ENCODE measurements at regions not wholly inside any gene's neighbourhood (a gene's known extent, or its start where the extent isn't known, plus 50 kb on each side); places are given as distances from the start of the nearest gene placed in this dataset.

DNA sequence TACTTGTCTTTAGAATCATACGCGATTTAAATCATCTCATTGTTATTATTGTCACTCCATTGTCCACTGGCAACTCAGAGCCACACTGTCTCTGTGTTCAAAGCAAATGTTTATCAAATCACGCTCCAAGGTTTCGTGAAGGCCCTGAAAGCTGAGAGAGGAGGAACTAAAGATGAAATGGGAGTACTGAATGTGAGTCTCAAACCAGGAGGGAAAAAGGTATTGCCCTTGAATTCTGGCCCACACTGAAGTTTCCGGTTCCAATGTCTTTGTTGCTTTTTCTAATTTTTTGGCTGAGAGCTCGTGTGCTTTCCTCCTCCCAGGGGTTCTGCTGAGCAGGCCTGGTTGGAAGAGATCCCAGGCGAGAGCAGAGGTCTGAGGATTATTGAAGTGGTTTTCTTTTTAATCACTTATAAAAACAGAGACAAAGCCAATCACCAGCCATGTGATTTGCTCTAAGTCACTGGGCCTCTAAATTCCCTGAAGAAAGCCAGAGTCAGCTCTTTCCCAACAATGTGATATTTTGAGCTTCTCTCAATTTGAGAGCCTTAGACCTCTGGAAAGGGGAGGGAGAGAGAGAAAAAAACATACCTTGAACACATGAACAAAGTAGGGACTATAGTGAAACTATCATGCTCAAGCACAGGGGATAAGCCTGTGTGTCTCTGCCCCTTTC is 420.8 kb upstream of the GRAMD2B start:
- TF ChIP-seq CTCF (IDR thresholded peaks at IDR 0.05) (no peak), POLR2A (IDR thresholded peaks at IDR 0.05) (peak in 1 of 2 donors; percentile 6)
- Histone ChIP-seq H3K36me3 (replicated peaks in 1 of 2) (no peaks in the 10 kb centered on the region), H3K27ac (peak overlapping the region in 4 of 5 donors; percentile 23 to 64 (median 34)), H3K27me3 (no peaks in the 10 kb centered on the region), H3K9me3 (replicated peaks in 1 of 3) (no peaks in the 10 kb centered on the region), H3K4me1 (replicated peaks in 1 of 2) (peaks cover 0 to 6% of the 10 kb centered on the region in 2 donors), H3K4me3 (no peak overlapping the region)
- DNase-seq = peak; percentile 29 to 82 (median 59)
- intact Hi-C loops (cut with DNase I) = no loop called here
- 24 to 48% (median 31%) methylated on average over 7 of the region's 7 CpGs for WGBS, 4 donors

GRCh38 chr5:126003309-126003708 is 419.9 kb upstream of the GRAMD2B start:
- no peaks in the 10 kb centered on the region for H3K9me3 ChIP-seq (replicated peaks in 1 of 3)
- H3K27me3 ChIP-seq = no peaks in the 10 kb centered on the region
- DNase-seq = peak in 4 of 7 donors; percentile 12 to 30 (median 26)
- intact Hi-C loops (cut with DNase I) = no loop called here
- WGBS, 4 donors = 76 to 83% (median 79%) methylated on average over 3 of the region's 3 CpGs
- no peaks in the 10 kb centered on the region for H3K36me3 ChIP-seq (replicated peaks in 1 of 2)
- peaks cover 0 to 6% of the 10 kb centered on the region in 2 donors for H3K4me1 ChIP-seq (replicated peaks in 1 of 2)
- TF ChIP-seq POLR2A (IDR thresholded peaks at IDR 0.05) (no peak), CTCF (IDR thresholded peaks at IDR 0.05) (no peak)
- no peak overlapping the region for H3K4me3 ChIP-seq
- H3K27ac ChIP-seq = no peak overlapping the region

DNA sequence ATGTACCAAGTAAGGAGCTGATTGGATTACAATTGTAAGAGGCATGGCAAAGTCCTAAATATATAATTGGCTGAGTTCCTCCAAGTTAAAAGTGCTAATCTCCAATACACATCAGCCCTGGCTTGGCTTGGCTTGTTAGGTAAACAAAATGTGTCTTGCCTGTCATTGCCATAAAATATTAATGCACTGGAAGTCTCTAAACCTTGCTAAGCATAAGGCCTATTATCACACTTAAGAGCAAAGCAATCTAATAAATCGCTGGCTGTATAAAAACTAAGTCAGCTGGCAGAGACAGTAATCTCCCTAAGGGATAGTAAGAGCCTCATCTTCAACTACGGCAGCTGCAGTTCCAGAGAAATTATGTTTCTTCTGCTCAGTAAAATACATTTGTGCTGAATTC is 418.6 kb upstream of the GRAMD2B start:
- peaks cover 0 to 6% of the 10 kb centered on the region in 2 donors for H3K4me1 ChIP-seq (replicated peaks in 1 of 2)
- 64 to 80% (median 69%) methylated on average over 2 of the region's 2 CpGs for WGBS, 4 donors
- DNase-seq = no peak
- H3K27me3 ChIP-seq = no peaks in the 10 kb centered on the region
- no peak overlapping the region for H3K4me3 ChIP-seq
- no peak for TF ChIP-seq POLR2A (IDR thresholded peaks at IDR 0.05)
- no peak for TF ChIP-seq CTCF (IDR thresholded peaks at IDR 0.05)
- H3K27ac ChIP-seq = no peak overlapping the region
- intact Hi-C loops (cut with DNase I) = no loop called here
- H3K36me3 ChIP-seq (replicated peaks in 1 of 2) = no peaks in the 10 kb centered on the region
- no peaks in the 10 kb centered on the region for H3K9me3 ChIP-seq (replicated peaks in 1 of 3)

GRCh38 chr5:126007841-126008240 is 415.4 kb upstream of the GRAMD2B start:
- no peaks in the 10 kb centered on the region for H3K9me3 ChIP-seq (replicated peaks in 1 of 3)
- peaks cover 0 to 5% of the 10 kb centered on the region in 2 donors for H3K4me1 ChIP-seq (replicated peaks in 1 of 2)
- 84 to 100% (median 94%) methylated on average over 1 of the region's 1 CpG for whole genome bisulfite sequencing, 4 donors
- no peak for DNase-seq
- no peaks in the 10 kb centered on the region for H3K36me3 ChIP-seq (replicated peaks in 1 of 2)
- intact Hi-C loops (cut with DNase I) = no loop called here
- H3K4me3 ChIP-seq = no peak overlapping the region
- H3K27ac ChIP-seq = no peak overlapping the region
- no peaks in the 10 kb centered on the region for H3K27me3 ChIP-seq
- no peak for TF ChIP-seq POLR2A (IDR thresholded peaks at IDR 0.05)
- no peak for TF ChIP-seq CTCF (IDR thresholded peaks at IDR 0.05)
